HG02588 (cell line): ENCODE measurements at regions not wholly inside any gene's neighbourhood (a gene's known extent, or its start where the extent isn't known, plus 50 kb on each side); places are given as distances from the start of the nearest gene placed in this dataset.

Experiments
- ATAC-seq: cut with Tn5 transposase; IDR thresholded peaks from one replicate; pipeline ENCODE4 v1.9.1; 2021; ENCODE audit warnings: mild to moderate bottlenecking, moderate library complexity; ENCODE audit not compliant: unreplicated experiment

DNA sequence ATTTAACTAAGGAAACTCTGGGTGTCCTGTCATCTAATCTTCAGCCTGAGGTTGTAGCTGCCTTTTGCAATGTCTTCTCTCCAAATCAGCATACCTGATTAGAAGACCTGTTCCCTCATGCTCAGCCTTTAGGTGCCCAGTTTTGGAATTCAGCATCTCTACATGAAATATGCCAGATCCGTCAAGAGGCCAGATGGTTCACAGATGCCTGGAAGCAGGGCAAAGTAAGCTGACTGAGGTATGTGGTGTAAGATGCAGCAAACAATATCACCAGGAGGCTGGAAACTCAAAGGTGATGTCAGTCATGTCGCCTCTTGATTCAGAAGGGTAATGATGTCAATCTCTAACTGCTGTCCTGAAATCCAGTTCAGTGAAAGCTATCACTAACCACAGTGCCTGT is 324.4 kb downstream of the PRELID2 start:
- no peak for ATAC-seq

GRCh38 chr5:145510324-145510723 is 324.8 kb downstream of the PRELID2 start:
- no peak for ATAC-seq

- ATAC-seq, result no peak
Observed at GRCh38 chr5:145509336-145510136, 325.6 kb downstream of the PRELID2 start.

- no peak for ATAC-seq
Observed at GRCh38 chr5:145506185-145506850, 328.8 kb downstream of the PRELID2 start.

- ATAC-seq, result no peak
Observed at GRCh38 chr5:145502906-145503305, 332.2 kb downstream of the PRELID2 start.

DNA sequence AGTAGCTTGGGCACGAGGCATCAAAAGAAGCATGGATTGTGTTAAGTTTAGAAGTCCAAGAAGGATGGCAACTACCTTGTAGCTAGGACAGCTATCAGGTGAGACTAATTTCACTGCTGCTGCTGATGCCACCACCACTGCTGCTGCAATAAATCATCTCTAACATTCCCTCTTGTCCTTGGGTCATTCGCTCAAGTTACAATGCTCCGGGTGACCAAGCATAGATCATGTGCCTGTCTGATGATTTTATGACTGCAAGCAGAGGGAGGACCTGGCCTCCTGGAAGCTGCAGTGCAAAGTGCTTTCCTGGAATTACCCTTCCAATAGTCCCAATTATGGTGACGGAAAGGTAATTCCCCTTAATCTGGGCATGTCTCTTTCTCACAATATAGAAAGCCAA is 334.4 kb downstream of the PRELID2 start:
- no peak for ATAC-seq

DNA sequence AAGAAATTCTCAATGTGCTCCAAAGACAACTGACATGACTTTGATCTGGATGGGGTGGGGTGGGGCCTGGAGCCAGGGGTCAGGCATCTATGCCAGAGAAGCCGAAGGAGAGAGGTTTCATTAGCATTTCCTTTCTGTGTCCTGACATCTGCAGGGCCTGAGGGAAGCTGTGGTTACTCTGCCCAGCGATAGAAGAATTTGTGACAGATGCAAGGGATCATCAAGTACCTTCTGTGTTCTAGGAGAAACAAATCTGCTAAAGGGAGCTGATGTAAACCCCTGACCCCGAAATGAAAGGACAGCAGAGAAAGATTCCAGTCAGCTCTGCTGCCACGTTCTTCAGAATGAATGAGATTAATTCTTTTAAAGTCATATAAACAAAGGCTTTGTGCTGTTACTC is 335.7 kb downstream of the PRELID2 start:
- ATAC-seq, result no peak

- ATAC-seq, result no peak
Observed at GRCh38 chr5:145497052-145497451, 338.1 kb downstream of the PRELID2 start.

DNA sequence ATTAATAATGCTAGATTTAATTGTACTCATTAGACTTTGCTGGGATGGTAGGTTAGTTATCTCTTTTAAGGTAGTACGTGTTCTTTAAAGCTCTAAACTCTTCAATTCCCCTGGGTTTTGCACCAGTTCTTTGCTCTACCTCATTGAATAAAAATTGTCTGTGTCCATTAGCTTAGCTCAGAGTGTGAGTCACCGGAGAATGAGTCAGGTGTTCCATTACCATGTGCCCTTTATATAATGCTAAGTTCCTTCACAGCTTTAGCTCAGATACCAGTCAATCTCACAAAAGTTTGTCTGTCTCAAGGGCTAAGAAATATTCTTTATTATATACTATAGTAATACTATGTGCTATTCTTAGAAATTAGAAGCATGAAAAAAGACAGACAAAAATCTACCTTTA is 339.4 kb downstream of the PRELID2 start:
- ATAC-seq, result no peak

DNA sequence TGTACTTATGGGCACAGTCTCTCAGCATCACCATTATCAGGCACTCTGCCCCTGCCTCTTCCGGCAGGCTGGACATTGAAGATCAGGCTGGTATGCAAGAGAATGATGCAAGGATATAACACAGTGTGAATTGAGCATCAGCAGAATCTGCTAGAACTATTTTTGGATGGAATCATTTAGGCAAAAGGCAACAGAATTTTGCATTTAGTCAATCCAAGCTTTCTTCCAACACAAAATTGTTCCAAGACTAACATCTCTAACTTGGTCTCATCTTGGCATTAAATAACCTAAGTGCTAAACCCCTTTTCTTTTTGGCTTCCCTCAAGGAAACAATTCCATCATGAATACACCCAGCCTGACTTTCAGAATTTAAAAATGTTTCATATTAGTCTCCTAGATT is 339.9 kb downstream of the PRELID2 start:
- ATAC-seq, result no peak

GRCh38 chr5:145493435-145493834 is 341.7 kb downstream of the PRELID2 start:
- no peak for ATAC-seq

- no peak for ATAC-seq
Observed at GRCh38 chr5:145489516-145489915, 345.6 kb downstream of the PRELID2 start.

GRCh38 chr5:145484158-145484557 is 351.0 kb downstream of the PRELID2 start:
- no peak for ATAC-seq

GRCh38 chr5:145483212-145483611 is 351.9 kb downstream of the PRELID2 start:
- ATAC-seq, result no peak

GRCh38 chr5:145479857-145480256 is 355.3 kb downstream of the PRELID2 start:
- no peak for ATAC-seq

- ATAC-seq, result no peak
Observed at GRCh38 chr5:145479271-145479670, 355.9 kb downstream of the PRELID2 start.

DNA sequence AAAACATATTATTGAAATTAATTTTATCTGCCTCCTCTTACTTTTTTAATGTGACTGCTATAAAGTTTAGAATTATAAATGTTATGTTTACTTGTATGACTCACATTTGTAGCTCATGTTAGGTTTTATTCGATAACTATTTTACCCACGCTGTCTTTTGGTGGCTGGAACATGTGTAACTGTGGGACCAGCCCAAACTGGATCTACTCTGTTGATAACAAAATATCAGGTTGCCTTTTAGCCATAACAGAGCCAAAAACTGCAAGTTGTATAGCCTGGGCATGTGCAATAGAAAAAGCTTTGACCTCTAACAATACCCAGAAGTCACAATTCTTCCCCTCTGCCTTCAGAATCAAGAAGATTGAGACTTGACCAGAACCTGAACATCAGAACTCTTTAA is 356.5 kb downstream of the PRELID2 start:
- no peak for ATAC-seq

DNA sequence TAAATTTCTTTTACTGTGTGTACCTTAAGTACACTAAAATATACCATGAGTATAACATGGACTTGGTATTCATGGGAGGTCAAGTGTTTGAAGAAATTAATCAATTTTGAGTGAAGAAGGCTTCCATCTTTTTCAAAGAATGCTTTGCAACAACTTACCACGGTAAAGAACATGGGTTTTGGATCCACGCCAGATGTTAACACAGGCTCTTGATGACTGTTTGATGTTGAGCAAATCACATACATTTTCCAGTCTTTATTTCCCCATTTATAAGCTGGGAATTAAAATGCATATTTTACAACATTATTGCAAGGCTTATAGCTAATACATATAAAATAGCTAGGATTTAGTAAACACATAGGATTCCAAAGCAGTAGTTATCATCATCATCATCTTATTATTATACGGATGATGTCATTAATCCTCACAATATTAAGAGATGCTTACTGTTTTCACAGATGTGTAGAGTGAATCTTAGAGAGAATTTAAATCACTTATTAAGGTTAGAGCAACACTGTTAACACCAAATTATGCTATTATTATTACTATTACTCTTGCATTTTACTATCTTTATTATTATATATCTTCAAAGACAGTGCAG is 362.0 kb downstream of the PRELID2 start:
- ATAC-seq, result no peak

GRCh38 chr5:145471831-145472612 is 363.1 kb downstream of the PRELID2 start:
- no peak for ATAC-seq

DNA sequence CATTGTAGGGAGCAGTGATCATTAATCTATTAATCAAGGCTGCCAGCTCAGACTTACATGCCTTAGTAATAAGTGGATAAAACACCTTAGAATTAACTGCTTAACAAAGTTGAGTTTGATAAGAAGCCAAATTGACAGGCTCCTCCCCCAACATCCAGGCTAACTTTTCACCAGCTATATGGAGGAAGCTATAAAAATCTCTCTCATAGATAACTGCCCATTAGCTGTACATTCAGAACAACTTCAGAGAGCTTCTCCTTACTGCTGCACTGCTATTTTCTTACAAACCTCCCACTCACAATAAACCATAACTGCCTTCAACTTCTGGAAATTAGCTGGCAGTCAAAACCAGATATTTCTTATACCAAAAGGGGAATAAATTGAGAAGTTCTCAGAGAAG is 364.1 kb downstream of the PRELID2 start:
- no peak for ATAC-seq

DNA sequence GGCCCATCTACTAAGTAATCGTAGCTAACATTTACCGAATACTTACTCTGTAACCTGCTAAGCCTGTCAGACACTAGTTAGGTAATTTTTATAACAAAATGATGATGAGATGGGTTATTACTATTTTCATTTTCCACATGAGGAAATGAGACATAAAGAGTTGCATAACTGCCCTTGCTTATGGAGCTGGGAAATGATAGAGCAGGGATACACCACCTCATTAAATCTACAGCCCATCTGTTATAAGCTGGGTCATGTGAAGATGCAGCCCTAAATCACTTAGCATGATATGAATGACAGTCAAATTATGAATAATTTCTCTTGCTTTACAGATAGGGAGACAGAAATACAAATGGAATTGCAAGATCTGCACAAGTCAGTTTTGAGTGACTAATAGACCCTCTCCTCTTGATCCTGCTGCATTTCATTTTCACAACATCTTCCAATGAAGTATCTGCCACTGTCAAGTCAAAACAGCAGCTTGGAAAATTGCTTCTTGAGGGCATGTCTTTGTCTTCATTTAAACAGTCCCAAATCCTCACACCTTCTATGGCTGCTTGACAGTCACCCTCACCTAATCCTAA is 364.7 kb downstream of the PRELID2 start:
- ATAC-seq, result no peak
